NCI-H2081 (cell line): ENCODE measurements at regions not wholly inside any gene's neighbourhood (a gene's known extent, or its start where the extent isn't known, plus 50 kb on each side); places are given as distances from the start of the nearest gene placed in this dataset.
"Not testable (repeated sequence)": the region's sequence is repeated elsewhere in the genome, so short reads cannot be mapped to it uniquely, and the experiment has no call there.

Source experiments
- DNase-seq, 2 experiments: peaks; one replicate each; lab custom pipeline; 2025; lab: John Stamatoyannopoulos, UW

- no peak for DNase-seq
These were observed 738.7 kb upstream of the CHAC2 start for GRCh38 chr2:53028746-53029423.

- DNase-seq: no peak
These were observed 739.4 kb upstream of the CHAC2 start for GRCh38 chr2:53028225-53028624.

GRCh38 chr2:53022248-53022647 lies 745.4 kb upstream of the CHAC2 start:
- DNase-seq: not testable (repeated sequence)

- DNase-seq: no peak
These were observed 745.8 kb upstream of the CHAC2 start for GRCh38 chr2:53021828-53022227.

GRCh38 chr2:53021292-53021691 lies 746.3 kb upstream of the CHAC2 start:
- no peak for DNase-seq

- DNase-seq: no peak
These were observed 748.7 kb upstream of the CHAC2 start for GRCh38 chr2:53018825-53019425.

- DNase-seq: no peak
These were observed 760.6 kb upstream of the CHAC2 start for GRCh38 chr2:53006980-53007379.

GRCh38 chr2:53004413-53004812 lies 763.2 kb upstream of the CHAC2 start:
- no peak for DNase-seq

GRCh38 chr2:52995424-52995823 lies 772.2 kb upstream of the CHAC2 start:
- DNase-seq: no peak

GRCh38 chr2:52976143-52976949 lies 791.3 kb upstream of the CHAC2 start:
- no peak for DNase-seq

- no peak for DNase-seq
These were observed 793.5 kb upstream of the CHAC2 start for GRCh38 chr2:52974127-52974526.

- DNase-seq: no peak
These were observed 797.0 kb upstream of the CHAC2 start for GRCh38 chr2:52970642-52971041.

GRCh38 chr2:52968043-52968442 lies 799.6 kb upstream of the CHAC2 start:
- no peak for DNase-seq

- no peak for DNase-seq
These were observed 802.6 kb upstream of the CHAC2 start for GRCh38 chr2:52964916-52965530.

- no peak for DNase-seq
These were observed 806.2 kb upstream of the CHAC2 start for GRCh38 chr2:52961403-52961802.

- no peak for DNase-seq
These were observed 806.7 kb upstream of the CHAC2 start for GRCh38 chr2:52960881-52961280.

GRCh38 chr2:52959801-52960200 lies 807.8 kb upstream of the CHAC2 start:
- DNase-seq: no peak

GRCh38 chr2:52956766-52957165 lies 810.8 kb upstream of the CHAC2 start:
- no peak for DNase-seq

GRCh38 chr2:52956118-52956517 lies 811.5 kb upstream of the CHAC2 start:
- no peak for DNase-seq

- no peak for DNase-seq
These were observed 812.5 kb upstream of the CHAC2 start for GRCh38 chr2:52955079-52955478.

GRCh38 chr2:52940101-52940500 lies 827.5 kb upstream of the CHAC2 start:
- no peak for DNase-seq

- DNase-seq: no peak
These were observed 828.4 kb upstream of the CHAC2 start for GRCh38 chr2:52939250-52939649.

- peak in 1 of 2 experiments; percentile 28 for DNase-seq
These were observed 831.6 kb upstream of the CHAC2 start for GRCh38 chr2:52936029-52936428.
